Bronchial epithelial cell (primary cell): ENCODE measurements at regions not wholly inside any gene's neighbourhood (a gene's known extent, or its start where the extent isn't known, plus 50 kb on each side); places are given as distances from the start of the nearest gene placed in this dataset.

ENCODE experiments used
- DNase-seq: peaks from one replicate; pipeline ENCODE4 v3.0.0-alpha.2; 2010; ENCODE audit warnings: low read depth
- FAIRE-seq: peaks from 2 replicates; lab custom pipeline; 2011; peaks lifted over from hg19 to GRCh38; lab: Jason Lieb, UNC
- H3K27me3 ChIP-seq: 2 replicates; pipeline ENCODE4 v1.5.1; 2011; ENCODE audit warnings: low read length; ENCODE audit not compliant: control insufficient read depth, insufficient read depth
- H3K36me3 ChIP-seq: 2 replicates; pipeline ENCODE4 v1.5.1; 2011; ENCODE audit warnings: low read length; ENCODE audit not compliant: control insufficient read depth, insufficient read depth
- H3K4me3 ChIP-seq: 2 replicates; pipeline ENCODE4 v1.5.1; 2011; ENCODE audit warnings: mild to moderate bottlenecking, low read depth, low read length, control low read depth
- CTCF ChIP-seq: IDR thresholded peaks from 2 replicates; pipeline ENCODE4 v1.5.1; 2011; ENCODE audit warnings: mild to moderate bottlenecking, moderate library complexity, low read length, control low read depth, inconsistent platforms; ENCODE audit not compliant: insufficient read depth, severe bottlenecking

GRCh38 chr2:834233-834632 lies 116.4 kb upstream of the SNTG2 start:
- FAIRE-seq (no peak), DNase-seq (no peak)
- Histone ChIP-seq H3K4me3 (no peak overlapping the region), H3K27me3 (no peaks in the 10 kb centered on the region), H3K36me3 (no peaks in the 10 kb centered on the region)
- TF ChIP-seq CTCF, result no peak

GRCh38 chr2:833180-833579 lies 117.5 kb upstream of the SNTG2 start:
- no peak for TF ChIP-seq CTCF
- Histone ChIP-seq H3K27me3 (no peaks in the 10 kb centered on the region), H3K4me3 (no peak overlapping the region), H3K36me3 (no peaks in the 10 kb centered on the region)
- DNase-seq (no peak), FAIRE-seq (no peak)

GRCh38 chr2:832635-833034 lies 118.0 kb upstream of the SNTG2 start:
- no peak for TF ChIP-seq CTCF
- Histone ChIP-seq H3K36me3 (no peaks in the 10 kb centered on the region), H3K27me3 (no peaks in the 10 kb centered on the region), H3K4me3 (no peak overlapping the region)
- no peak for DNase-seq
- no peak for FAIRE-seq

GRCh38 chr2:831622-832021 lies 119.0 kb upstream of the SNTG2 start:
- TF ChIP-seq CTCF, result no peak
- no peak for FAIRE-seq
- no peak for DNase-seq

GRCh38 chr2:831225-831536 lies 119.5 kb upstream of the SNTG2 start:
- FAIRE-seq (no peak), DNase-seq (no peak)
- Histone ChIP-seq H3K27me3 (no peaks in the 10 kb centered on the region), H3K36me3 (no peaks in the 10 kb centered on the region), H3K4me3 (no peak overlapping the region)
- TF ChIP-seq CTCF, result no peak

More at GRCh38 chr2:831622-832021, 119.0 kb upstream of the SNTG2 start:
- Histone ChIP-seq H3K4me3 (no peak overlapping the region), H3K27me3 (no peaks in the 10 kb centered on the region), H3K36me3 (no peaks in the 10 kb centered on the region)

- TF ChIP-seq CTCF, result no peak
- FAIRE-seq, result no peak
- Histone ChIP-seq H3K27me3 (no peaks in the 10 kb centered on the region), H3K36me3 (no peaks in the 10 kb centered on the region), H3K4me3 (no peak overlapping the region)
- no peak for DNase-seq
Measured at GRCh38 chr2:830419-831224, 120.0 kb upstream of the SNTG2 start.
